ENCODE measurements at regions not wholly inside any gene's neighbourhood (a gene's known extent, or its start where the extent isn't known, plus 50 kb on each side); places are given as distances from the start of the nearest gene placed in this dataset.

GRCh38 chr5:1651971-1652872, 128.5 kb upstream of the LPCAT1 start:
- ATAC-seq, result no peak
- TF ChIP-seq POU6F1 (CRISPR knock-in tag; IDR thresholded peaks at IDR 0.05; ENCODE audit: borderline replicate concordance, low read depth) (no peak), PATZ1 (CRISPR knock-in tag; IDR thresholded peaks at IDR 0.05; ENCODE audit: borderline replicate concordance) (no peak), ZNF8 (CRISPR knock-in tag; IDR thresholded peaks at IDR 0.05) (no peak), PPARA (CRISPR knock-in tag; IDR thresholded peaks at IDR 0.05; ENCODE audit: borderline replicate concordance) (no peak), ZFP3 (CRISPR knock-in tag; IDR thresholded peaks at IDR 0.05) (no peak), CSDC2 (CRISPR knock-in tag; IDR thresholded peaks at IDR 0.05) (no peak), GLIS3 (CRISPR knock-in tag; IDR thresholded peaks at IDR 0.05) (no peak), BACH2 (CRISPR knock-in tag; IDR thresholded peaks at IDR 0.05; ENCODE audit: borderline replicate concordance) (no peak), TSHZ2 (CRISPR knock-in tag; IDR thresholded peaks at IDR 0.05) (no peak), TOX (CRISPR knock-in tag; IDR thresholded peaks at IDR 0.05; ENCODE audit: borderline replicate concordance) (no peak), CREB5 (CRISPR knock-in tag; IDR thresholded peaks at IDR 0.05; ENCODE audit: low read depth) (no peak), ESRRG (CRISPR knock-in tag; IDR thresholded peaks at IDR 0.05) (no peak), ZNF70 (CRISPR knock-in tag; IDR thresholded peaks at IDR 0.05) (no peak)

GRCh38 chr5:1651250-1651649, 127.5 kb upstream of the LPCAT1 start:
- TF ChIP-seq RARB (CRISPR knock-in tag; IDR thresholded peaks at IDR 0.05), result no peak
- TF ChIP-seq TCF4 (CRISPR knock-in tag; IDR thresholded peaks at IDR 0.05; ENCODE audit: borderline replicate concordance), result no peak
- TF ChIP-seq CREB5 (CRISPR knock-in tag; IDR thresholded peaks at IDR 0.05; ENCODE audit: low read depth), result no peak
- TF ChIP-seq ZFP3 (CRISPR knock-in tag; IDR thresholded peaks at IDR 0.05), result no peak
- no peak for TF ChIP-seq BACH2 (CRISPR knock-in tag; IDR thresholded peaks at IDR 0.05; ENCODE audit: borderline replicate concordance)
- TF ChIP-seq PATZ1 (CRISPR knock-in tag; IDR thresholded peaks at IDR 0.05; ENCODE audit: borderline replicate concordance), result no peak
- TF ChIP-seq ZFP30 (CRISPR knock-in tag; IDR thresholded peaks at IDR 0.05), result no peak
- no peak for TF ChIP-seq GLIS3 (CRISPR knock-in tag; IDR thresholded peaks at IDR 0.05)
- TF ChIP-seq ZNF70 (CRISPR knock-in tag; IDR thresholded peaks at IDR 0.05), result no peak
- no peak for TF ChIP-seq CSRNP3 (CRISPR knock-in tag; IDR thresholded peaks at IDR 0.05)
- no peak for TF ChIP-seq OSR1 (CRISPR knock-in tag; IDR thresholded peaks at IDR 0.05)
- TF ChIP-seq TOX (CRISPR knock-in tag; IDR thresholded peaks at IDR 0.05; ENCODE audit: borderline replicate concordance), result no peak
- no peak for TF ChIP-seq ZC3H10 (CRISPR knock-in tag; IDR thresholded peaks at IDR 0.05)
- TF ChIP-seq POU6F1 (CRISPR knock-in tag; IDR thresholded peaks at IDR 0.05; ENCODE audit: borderline replicate concordance, low read depth), result no peak
- no peak for TF ChIP-seq ISL1 (CRISPR knock-in tag; IDR thresholded peaks at IDR 0.05)
- no peak for TF ChIP-seq ZNF565 (CRISPR knock-in tag; conservative IDR thresholded peaks at IDR 0.05; ENCODE audit: low read depth)
- TF ChIP-seq ARNTL (CRISPR knock-in tag; IDR thresholded peaks at IDR 0.05; ENCODE audit: borderline replicate concordance, low read depth), result no peak
- TF ChIP-seq SNAI2 (CRISPR knock-in tag; IDR thresholded peaks at IDR 0.05), result no peak
- TF ChIP-seq CSDC2 (CRISPR knock-in tag; IDR thresholded peaks at IDR 0.05), result no peak
- no peak for ATAC-seq
